Dendritic cell treated with granulocyte-macrophage colony-stimulating factor and Interleukin-4, amounts not matched to agents 40 ng/mL and 50 ng/mL, for 4 days (primary cell): ENCODE measurements at regions not wholly inside any gene's neighbourhood (a gene's known extent, or its start where the extent isn't known, plus 50 kb on each side); places are given as distances from the start of the nearest gene placed in this dataset.
"Not testable (repeated sequence)": the region's sequence is repeated elsewhere in the genome, so short reads cannot be mapped to it uniquely, and the experiment has no call there.

Experiments used
- H3K27ac Mint-ChIP-seq: one replicate; pipeline ENCODE4 v1.8.0; 2022; ENCODE audit warnings: mild to moderate bottlenecking, mixed read lengths
- H3K27me3 Mint-ChIP-seq: one replicate; pipeline ENCODE4 v1.8.0; 2022; ENCODE audit warnings: mild to moderate bottlenecking, mixed read lengths
- H3K36me3 Mint-ChIP-seq: one replicate; pipeline ENCODE4 v1.8.0; 2022; ENCODE audit warnings: low read depth, mixed read lengths
- H3K4me1 Mint-ChIP-seq: one replicate; pipeline ENCODE4 v1.8.0; 2022; ENCODE audit warnings: low read depth, mixed read lengths
- H3K4me3 Mint-ChIP-seq: one replicate; pipeline ENCODE4 v1.8.0; 2022; ENCODE audit warnings: mild to moderate bottlenecking, moderate library complexity, mixed read lengths
- H3K9me3 Mint-ChIP-seq: one replicate; pipeline ENCODE4 v1.8.0; 2022; ENCODE audit warnings: mixed read lengths
- intact Hi-C: fragments of 100-400 bp; cut with micrococcal nuclease; formaldehyde crosslinking; loops from one replicate; pipeline ENCODE4 v1.15.0; 2022

DNA sequence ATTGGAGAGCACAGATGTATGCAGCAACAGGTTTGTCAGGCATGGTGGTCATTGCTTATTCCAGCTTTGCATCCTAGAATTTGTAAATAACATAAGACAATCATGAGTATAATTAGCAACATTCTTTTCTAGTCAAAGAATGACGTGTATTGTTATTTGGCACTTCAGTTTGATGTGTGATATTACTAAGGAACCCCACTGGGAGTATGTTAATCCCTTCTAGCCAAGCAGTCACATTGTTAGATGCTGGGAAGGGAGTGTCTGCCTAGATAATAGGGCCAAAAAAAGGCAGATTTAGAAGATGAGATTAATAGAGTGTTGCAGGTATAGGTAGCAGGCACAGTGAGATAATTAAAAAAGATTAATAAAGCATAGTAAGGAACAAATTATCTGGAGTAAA lies 159.2 kb upstream of the WDFY3 start:
- H3K27me3 Mint-ChIP-seq, result no peaks in the 10 kb centered on the region
- H3K9me3 Mint-ChIP-seq, result no peaks in the 10 kb centered on the region
- H3K4me1 Mint-ChIP-seq, result no peaks in the 10 kb centered on the region
- no peak overlapping the region for H3K27ac Mint-ChIP-seq
- H3K36me3 Mint-ChIP-seq, result no peaks in the 10 kb centered on the region
- intact Hi-C loops, result no loop called here
- no peak overlapping the region for H3K4me3 Mint-ChIP-seq

DNA sequence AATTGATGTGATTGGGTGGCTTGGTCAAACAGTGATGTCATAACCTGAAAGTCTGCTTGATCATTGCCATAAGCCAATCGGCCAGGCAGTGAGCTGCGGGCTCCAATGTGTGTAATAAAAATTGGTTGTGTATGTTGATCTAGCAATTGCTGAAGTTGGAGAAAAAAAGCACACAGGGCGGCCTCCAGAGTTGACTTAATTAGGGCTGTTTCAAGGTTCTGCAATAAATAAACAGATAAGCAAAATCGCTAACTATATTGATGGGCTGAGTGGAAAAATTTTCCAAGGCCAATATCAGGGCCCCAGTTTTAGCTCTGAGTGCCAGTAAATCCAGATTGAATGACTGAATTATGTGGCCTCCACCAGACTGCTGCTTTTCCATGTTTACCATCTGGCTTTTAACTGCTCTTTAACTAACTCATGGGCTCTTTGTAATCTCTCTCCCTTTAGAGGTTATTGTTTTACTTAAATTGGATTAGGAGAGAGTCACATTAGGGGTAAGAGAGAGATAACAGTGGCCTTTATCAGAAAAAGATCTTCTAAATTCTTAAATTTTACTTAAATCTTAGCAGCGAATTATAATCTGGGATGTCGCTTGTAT lies 160.6 kb upstream of the WDFY3 start:
- Mint-ChIP-seq H3K27ac (no peak overlapping the region), H3K4me1 (no peaks in the 10 kb centered on the region), H3K27me3 (no peaks in the 10 kb centered on the region), H3K9me3 (no peaks in the 10 kb centered on the region), H3K36me3 (no peaks in the 10 kb centered on the region), H3K4me3 (no peak overlapping the region)
- intact Hi-C loops, result no loop called here

DNA sequence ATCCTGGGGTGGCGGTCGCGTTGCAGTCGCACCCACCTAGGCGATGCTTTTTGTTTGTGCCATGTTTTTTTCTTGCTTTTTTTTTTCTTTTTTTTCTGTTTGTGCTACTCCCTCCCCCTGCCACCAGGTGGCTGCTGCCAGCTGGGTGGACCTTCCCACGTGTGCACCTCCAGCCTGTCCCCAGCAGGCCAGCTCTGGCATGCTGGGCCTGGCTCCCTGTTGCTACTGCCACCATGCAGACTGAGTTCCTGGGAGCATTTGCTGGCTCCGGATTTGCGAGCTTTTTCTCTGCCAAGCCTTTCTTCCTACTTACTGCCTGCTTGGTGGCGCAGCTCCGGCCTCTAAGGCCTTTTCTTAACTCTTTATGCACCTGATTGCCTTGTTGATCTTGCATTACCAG lies 161.2 kb upstream of the WDFY3 start:
- H3K4me1 Mint-ChIP-seq, result no peaks in the 10 kb centered on the region
- intact Hi-C loops, result no loop called here
- no peak overlapping the region for H3K27ac Mint-ChIP-seq

DNA sequence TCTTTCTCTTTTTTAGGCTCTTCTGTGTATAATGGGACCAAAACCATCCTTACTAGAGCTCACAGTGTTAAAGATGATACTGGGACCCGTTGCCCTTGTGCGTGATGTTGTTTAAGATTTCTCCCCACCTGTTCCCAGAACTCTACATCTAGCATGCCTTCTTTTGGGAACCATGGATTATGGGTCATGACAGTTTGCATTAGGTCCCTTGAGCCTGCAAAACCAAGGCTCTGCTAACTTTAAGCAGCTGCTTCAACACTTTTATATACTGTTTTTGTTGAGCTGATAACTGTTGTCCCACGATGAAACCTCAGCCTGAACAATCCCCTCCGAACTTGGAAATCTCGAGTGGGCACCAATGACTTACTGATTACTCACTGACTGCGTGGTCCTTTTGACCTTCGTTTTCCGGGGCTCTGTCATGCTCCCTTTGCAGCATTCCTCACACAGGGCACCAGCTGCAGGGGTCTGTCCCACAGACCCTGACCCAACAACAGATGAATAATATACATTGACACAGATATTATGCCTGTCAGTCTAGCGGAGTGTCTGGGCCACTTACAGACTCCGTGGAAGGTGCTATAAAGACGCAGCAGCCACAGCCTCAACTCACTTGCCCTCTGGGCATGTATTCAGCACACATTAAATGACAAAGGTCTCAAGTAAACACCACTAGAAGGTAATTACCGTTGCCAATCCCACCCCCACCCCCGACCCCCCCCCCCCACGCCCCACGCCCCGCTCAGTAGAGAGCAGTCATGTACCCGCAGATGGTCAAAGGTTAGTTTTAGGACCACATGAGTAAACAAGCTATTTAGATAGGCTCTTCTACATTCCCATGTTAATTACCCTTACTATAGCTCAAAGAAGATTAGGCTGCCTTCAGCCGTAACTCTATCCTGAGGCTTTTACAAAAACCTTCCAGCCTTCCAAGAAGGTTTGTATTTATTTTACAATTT lies 162.0 kb upstream of the WDFY3 start:
- Mint-ChIP-seq H3K4me3 (no peak overlapping the region), H3K27ac (no peak overlapping the region), H3K4me1 (no peaks in the 10 kb centered on the region), H3K9me3 (no peaks in the 10 kb centered on the region), H3K27me3 (peaks cover 2% of the 10 kb centered on the region), H3K36me3 (no peaks in the 10 kb centered on the region)
- intact Hi-C loops, result no loop called here

More for the DNA sequence above, 161.2 kb upstream of the WDFY3 start:
- Mint-ChIP-seq H3K36me3 (no peaks in the 10 kb centered on the region), H3K9me3 (no peaks in the 10 kb centered on the region), H3K4me3 (no peak overlapping the region), H3K27me3 (no peaks in the 10 kb centered on the region)

DNA sequence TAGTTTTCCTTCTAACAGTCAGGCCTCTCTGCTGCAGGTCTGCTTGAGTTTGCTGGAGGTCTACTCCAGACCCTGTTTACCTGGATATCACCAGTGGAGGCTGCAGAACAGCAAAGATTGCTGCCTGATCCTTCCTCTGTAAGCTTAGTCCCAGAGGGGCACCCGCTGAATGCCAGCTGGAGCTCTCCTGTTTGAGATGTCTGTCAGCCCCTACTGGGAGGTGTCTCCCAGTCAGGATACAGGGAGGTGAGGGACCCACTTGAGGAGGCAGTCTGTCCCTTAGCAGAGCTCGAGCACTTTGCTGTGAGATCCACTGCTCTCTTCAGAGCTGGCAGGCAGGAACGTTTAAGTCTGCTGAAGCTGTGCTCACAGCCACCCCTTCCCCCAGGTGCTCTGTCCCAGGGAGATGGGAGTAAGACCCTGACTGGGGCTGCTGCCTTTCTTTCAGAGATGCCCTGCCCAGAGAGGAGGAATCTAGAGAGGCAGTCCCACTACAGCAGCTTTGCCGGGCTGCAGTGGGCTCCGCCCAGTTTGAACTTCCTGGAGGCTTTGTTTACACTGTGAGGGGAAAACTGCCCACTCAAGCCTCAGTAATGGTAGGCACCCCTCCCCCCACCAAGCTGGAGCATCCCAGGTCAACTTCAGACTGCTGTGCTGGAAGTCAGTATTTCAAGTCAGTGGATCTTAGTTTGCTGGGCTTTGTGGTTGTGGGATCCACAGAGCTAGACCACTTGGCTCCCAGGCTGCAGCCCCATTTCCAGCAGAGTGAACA lies 163.1 kb upstream of the WDFY3 start:
- H3K4me3 Mint-ChIP-seq, H3K27me3 Mint-ChIP-seq, H3K27ac Mint-ChIP-seq, intact Hi-C loops, H3K9me3 Mint-ChIP-seq, H3K4me1 Mint-ChIP-seq, H3K36me3 Mint-ChIP-seq: not testable (repeated sequence)

DNA sequence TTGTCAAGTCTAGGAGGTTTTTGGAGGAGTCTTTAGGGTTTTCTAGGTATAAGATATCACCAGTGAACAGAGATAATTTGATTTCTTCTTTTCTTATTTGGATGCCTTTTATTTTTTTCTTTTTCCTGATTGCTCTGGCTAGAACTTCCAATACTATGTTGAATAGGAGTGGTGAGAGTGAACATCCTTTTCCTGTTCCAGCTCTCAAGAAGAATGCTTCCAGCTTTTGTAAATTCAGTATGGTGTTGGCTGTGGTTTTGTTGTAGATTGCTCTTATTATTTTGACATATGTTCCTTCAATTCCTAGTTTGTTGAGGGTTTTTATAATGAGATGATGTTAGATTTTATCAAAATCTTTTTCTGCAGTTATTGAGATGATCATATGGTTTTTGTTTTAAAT lies 165.6 kb upstream of the WDFY3 start:
- peaks cover 2% of the 10 kb centered on the region for H3K27me3 Mint-ChIP-seq
- H3K27ac Mint-ChIP-seq, result no peak overlapping the region
- intact Hi-C loops, result no loop called here
- no peaks in the 10 kb centered on the region for H3K36me3 Mint-ChIP-seq
- H3K4me1 Mint-ChIP-seq, result no peaks in the 10 kb centered on the region
- H3K9me3 Mint-ChIP-seq, result no peaks in the 10 kb centered on the region
- H3K4me3 Mint-ChIP-seq, result no peak overlapping the region

DNA sequence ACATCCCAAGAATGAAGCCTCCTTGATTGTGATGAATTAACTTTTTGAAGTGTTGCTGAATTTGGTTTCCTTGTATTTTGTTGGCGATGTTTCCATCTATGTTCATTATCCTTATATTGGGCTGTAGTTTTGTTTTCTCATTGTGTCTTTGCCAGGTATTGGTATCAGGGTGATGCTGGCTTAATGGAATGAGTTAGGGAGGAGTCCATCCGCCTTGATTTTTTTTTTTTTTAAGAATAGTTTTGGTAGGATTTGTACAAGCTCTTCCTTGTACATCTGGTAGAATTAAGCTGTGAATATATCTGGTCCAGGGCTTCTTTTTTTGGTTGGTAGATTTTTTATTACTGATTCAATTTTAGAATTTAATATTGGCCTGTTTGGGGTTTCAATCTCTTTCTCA lies 166.1 kb upstream of the WDFY3 start:
- Mint-ChIP-seq H3K4me3 (no peak overlapping the region), H3K27me3 (peaks cover 2% of the 10 kb centered on the region), H3K4me1 (no peaks in the 10 kb centered on the region), H3K36me3 (no peaks in the 10 kb centered on the region), H3K27ac (no peak overlapping the region), H3K9me3 (no peaks in the 10 kb centered on the region)
- intact Hi-C loops, result no loop called here

DNA sequence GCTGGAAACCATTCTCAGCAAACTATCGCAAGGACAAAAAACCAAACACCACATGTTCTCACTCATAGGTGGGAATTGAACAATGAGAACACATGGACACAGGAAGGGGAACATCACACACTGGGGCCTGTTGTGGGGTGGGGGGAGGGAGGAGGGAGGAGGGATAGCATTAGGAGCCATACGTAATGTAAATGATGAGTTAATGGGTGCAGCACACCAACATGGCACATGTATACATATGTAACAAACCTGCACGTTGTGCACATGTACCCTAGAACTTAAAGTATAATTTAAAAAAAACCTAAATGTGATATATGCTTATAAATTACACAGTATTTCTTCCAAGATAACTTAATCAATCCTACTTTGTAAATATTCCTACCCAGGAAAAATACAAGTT lies 173.3 kb upstream of the WDFY3 start:
- H3K27me3 Mint-ChIP-seq, H3K36me3 Mint-ChIP-seq, H3K4me3 Mint-ChIP-seq, intact Hi-C loops, H3K27ac Mint-ChIP-seq, H3K9me3 Mint-ChIP-seq, H3K4me1 Mint-ChIP-seq: not testable (repeated sequence)

DNA sequence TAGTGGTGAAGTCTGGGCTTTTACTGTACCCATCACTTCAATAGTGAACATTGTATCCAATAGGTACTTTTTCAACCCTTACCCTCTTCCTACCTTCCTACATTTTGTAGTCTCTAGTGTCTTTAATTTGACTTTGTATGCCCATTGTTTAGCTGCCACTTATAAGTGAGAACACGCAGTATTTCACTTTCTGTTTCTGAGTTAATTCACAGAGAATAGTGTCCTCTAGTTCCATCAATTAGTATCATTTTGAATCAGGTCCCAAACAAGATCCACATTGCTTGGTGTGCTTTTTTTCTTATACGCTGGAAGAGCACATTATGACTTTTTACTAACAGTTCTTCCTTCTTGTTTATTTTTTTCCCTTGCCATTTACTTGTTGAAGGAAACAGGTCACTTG lies 176.0 kb upstream of the WDFY3 start:
- Mint-ChIP-seq H3K27ac (no peak overlapping the region), H3K4me1 (no peaks in the 10 kb centered on the region), H3K4me3 (no peak overlapping the region), H3K27me3 (peaks cover 1% of the 10 kb centered on the region), H3K9me3 (no peaks in the 10 kb centered on the region), H3K36me3 (no peaks in the 10 kb centered on the region)
- intact Hi-C loops, result no loop called here

DNA sequence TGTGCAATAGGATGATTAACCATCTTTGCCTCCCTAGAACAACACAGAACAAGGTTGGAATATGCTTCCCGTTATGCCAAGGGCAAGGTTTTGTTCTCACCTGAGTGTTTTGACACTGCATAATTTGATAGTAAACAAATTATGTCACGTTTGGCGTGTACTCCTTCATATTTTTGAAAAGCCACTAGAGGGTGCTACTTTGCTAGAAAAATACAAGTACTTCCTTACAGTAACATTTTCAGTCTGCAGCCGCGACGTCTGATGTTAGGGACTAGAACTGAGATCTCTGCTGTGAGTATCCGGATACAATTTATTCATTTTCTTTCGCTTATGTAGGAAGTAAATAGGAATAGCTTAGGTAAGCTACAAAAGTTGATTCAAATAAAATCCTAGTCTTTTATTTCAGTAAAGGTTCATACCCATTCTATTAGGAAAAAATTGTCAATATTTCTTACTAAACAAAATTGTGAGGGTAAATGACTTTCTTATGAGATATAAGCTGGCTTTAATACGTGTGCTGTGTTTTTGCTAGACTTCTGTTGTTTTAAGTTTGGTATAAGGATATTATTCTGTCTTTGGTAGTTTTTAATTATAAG lies 181.1 kb upstream of the WDFY3 start:
- Mint-ChIP-seq H3K27ac (no peak overlapping the region), H3K9me3 (no peaks in the 10 kb centered on the region), H3K36me3 (no peaks in the 10 kb centered on the region), H3K27me3 (peaks cover 10% of the 10 kb centered on the region), H3K4me1 (no peaks in the 10 kb centered on the region), H3K4me3 (no peak overlapping the region)
- intact Hi-C loops, result loop anchor here (1.0 to 5.0 kb wide), 5 partner anchors 225 to 895 kb away; no protein-coding TSS in a partner anchor

DNA sequence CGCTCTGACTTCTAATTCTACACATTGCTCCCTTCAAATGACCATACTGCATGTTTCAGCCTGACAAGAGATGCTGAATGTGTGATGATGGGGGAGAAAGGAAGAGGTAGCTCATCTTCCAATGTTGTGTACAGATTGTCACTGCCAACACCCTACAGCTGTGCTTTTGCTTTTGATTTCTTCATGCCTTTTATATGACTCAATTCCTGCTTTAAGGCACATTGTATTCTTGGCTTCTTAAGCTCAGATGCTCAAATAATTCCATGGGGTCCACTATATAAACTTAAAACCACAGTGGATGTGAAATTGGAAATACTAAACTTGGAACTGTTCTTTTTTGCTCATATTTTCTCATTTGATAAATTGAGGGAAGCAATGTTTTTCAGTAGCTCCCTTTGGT lies 183.2 kb upstream of the WDFY3 start:
- no peak overlapping the region for H3K27ac Mint-ChIP-seq
- H3K27me3 Mint-ChIP-seq, result peaks cover 10% of the 10 kb centered on the region
- no peaks in the 10 kb centered on the region for H3K36me3 Mint-ChIP-seq
- H3K4me3 Mint-ChIP-seq, result no peak overlapping the region
- no peaks in the 10 kb centered on the region for H3K9me3 Mint-ChIP-seq
- no peaks in the 10 kb centered on the region for H3K4me1 Mint-ChIP-seq
- intact Hi-C loops, result loop anchor here (2.0 to 5.0 kb wide), 4 partner anchors 223 to 893 kb away; no protein-coding TSS in a partner anchor

DNA sequence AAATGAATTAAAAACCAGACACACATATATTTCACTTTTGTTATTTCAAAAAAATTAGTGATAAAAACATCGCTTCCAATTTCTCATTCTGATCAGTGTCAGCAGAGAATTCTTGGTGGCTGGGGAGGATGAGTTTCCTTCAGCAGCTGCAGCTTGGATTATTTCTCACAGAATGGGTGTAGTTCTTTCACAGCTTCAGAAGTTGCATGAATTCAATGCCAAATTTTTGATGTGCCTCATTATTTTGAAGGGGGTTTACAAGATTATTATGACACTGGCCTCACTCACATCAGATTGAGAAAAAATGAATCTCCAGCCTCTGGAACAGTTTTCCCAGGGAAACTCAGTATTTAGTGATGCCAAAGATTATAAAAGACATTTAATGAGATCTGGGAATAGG lies 184.9 kb upstream of the WDFY3 start:
- Mint-ChIP-seq H3K36me3 (no peaks in the 10 kb centered on the region), H3K27me3 (peaks cover 9% of the 10 kb centered on the region), H3K27ac (no peak overlapping the region), H3K4me3 (no peak overlapping the region), H3K4me1 (no peaks in the 10 kb centered on the region), H3K9me3 (no peaks in the 10 kb centered on the region)
- intact Hi-C loops, result no loop called here

DNA sequence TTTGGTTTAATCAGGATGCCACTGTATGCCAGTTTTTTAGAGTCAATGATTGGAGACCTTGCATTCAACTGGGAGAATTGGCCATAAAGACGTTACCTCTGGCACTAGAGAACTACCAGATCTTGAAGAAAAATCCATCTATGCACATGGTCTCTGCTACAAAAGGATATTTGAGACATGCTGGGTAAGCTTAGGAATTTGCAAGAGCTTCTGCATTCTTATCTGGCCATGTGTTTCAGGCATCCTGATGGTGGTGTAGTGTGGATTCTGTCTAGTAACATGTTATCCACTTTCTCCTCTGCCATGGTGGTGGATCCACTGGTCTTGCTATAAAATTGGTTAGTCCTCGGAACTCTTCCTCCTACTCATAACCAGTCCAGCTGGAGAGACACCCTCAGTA lies 185.3 kb upstream of the WDFY3 start:
- intact Hi-C loops, result no loop called here
- Mint-ChIP-seq H3K27ac (no peak overlapping the region), H3K9me3 (no peaks in the 10 kb centered on the region), H3K36me3 (no peaks in the 10 kb centered on the region), H3K27me3 (peaks cover 9% of the 10 kb centered on the region), H3K4me3 (no peak overlapping the region), H3K4me1 (no peaks in the 10 kb centered on the region)

DNA sequence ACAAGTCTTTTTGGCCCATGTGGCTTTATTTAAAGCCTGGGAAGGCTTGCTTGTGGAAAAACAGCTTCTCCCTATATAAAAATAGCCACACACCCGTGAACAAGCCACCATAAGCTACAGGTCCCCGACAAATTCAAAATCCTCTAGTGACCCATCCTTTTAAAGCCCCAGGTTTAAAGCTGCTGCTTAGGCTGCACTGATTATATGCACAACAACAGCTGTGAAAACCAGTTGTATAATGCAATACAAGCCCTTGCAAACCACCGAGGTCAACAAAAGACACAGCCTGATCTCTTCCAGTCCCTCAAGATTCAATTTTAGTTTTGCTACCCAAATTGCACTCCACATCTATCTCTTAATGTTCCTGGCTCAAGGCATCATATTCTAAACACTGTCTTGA lies 186.0 kb upstream of the WDFY3 start:
- intact Hi-C loops, result no loop called here

More for the DNA sequence above, 186.0 kb upstream of the WDFY3 start:
- Mint-ChIP-seq H3K27ac (no peak overlapping the region), H3K27me3 (peaks cover 9% of the 10 kb centered on the region), H3K4me1 (no peaks in the 10 kb centered on the region), H3K36me3 (no peaks in the 10 kb centered on the region), H3K9me3 (no peaks in the 10 kb centered on the region), H3K4me3 (no peak overlapping the region)
